ENCODE measurements at regions not wholly inside any gene's neighbourhood (a gene's known extent, or its start where the extent isn't known, plus 50 kb on each side); places are given as distances from the start of the nearest gene placed in this dataset.

- no peak for TF ChIP-seq HDAC2 (IDR thresholded peaks at IDR 0.05)
- no peak for TF ChIP-seq MYC (IDR thresholded peaks at IDR 0.05; ENCODE audit: borderline replicate concordance, low read length)
- TF ChIP-seq EP300 (IDR thresholded peaks at IDR 0.05) = no peak
- TF ChIP-seq CTCF (IDR thresholded peaks at IDR 0.05) = no peak
- no peak for TF ChIP-seq REST (IDR thresholded peaks at IDR 0.05)
- TF ChIP-seq EHF (CRISPR knock-in tag; IDR thresholded peaks at IDR 0.05) = no peak
- no peak for TF ChIP-seq MAX (IDR thresholded peaks at IDR 0.05)
- TF ChIP-seq CEBPB (IDR thresholded peaks at IDR 0.05) = no peak
- no peak for TF ChIP-seq KDM1A (IDR thresholded peaks at IDR 0.05; ENCODE audit: low read depth)
Observed at GRCh38 chr10:130401860-130402765, 265.9 kb downstream of the GLRX3 start.

All from A549 (cell line).